ENCODE measurements at regions not wholly inside any gene's neighbourhood (a gene's known extent, or its start where the extent isn't known, plus 50 kb on each side); places are given as distances from the start of the nearest gene placed in this dataset.

GRCh38 chr1:106049595-106049994 is 1006.9 kb upstream of the PRMT6 start:
- Histone ChIP-seq H2AFZ (ENCODE audit: control insufficient read depth, low read depth, low read length) (no peak overlapping the region), H3K27me3 (replicated peaks in 1 of 2; ENCODE audit: control insufficient read depth in 2 of 2, insufficient read depth in 2 of 2, low read length in 1 of 2) (no peaks in the 10 kb centered on the region), H3K4me1 (ENCODE audit: control insufficient read depth, insufficient read depth, low read length) (no peaks in the 10 kb centered on the region), H3K79me2 (ENCODE audit: control insufficient read depth, insufficient read depth, low read length) (no peaks in the 10 kb centered on the region), H3K9ac (ENCODE audit: control insufficient read depth, insufficient read depth, low read length) (no peak overlapping the region), H3K4me3 (no peak overlapping the region), H4K20me1 (ENCODE audit: control insufficient read depth, insufficient read depth) (no peaks in the 10 kb centered on the region), H3K36me3 (ENCODE audit: control insufficient read depth in 2 of 2, insufficient read depth in 2 of 2, low read length in 1 of 2) (no peaks in the 10 kb centered on the region), H3K27ac (ENCODE audit: control insufficient read depth, insufficient read depth) (no peak overlapping the region), H3K9me3 (replicated peaks; ENCODE audit: control insufficient read depth, insufficient read depth, low read length) (no peaks in the 10 kb centered on the region), H3K4me2 (ENCODE audit: control insufficient read depth, insufficient read depth) (no peak overlapping the region)
- DNase-seq (ENCODE audit: low read depth, low spot score) (no peak), FAIRE-seq (no peak), ATAC-seq (no peak)
- POLR2A ChIA-PET, result no interaction called here
- no TSS peak for BruUV-seq (replicated peaks)
- SMC1A ChIA-PET (ENCODE audit: uncharacterized antibody, unreplicated experiment), result no interaction called here
- 5% methylated on average over 1 of the region's 1 CpG for WGBS (ENCODE audit: insufficient coverage, insufficient replicate concordance, low lambda C conversion rate, missing lambda C conversion rate)
- in situ Hi-C loops (cut with MboI) (no loop called here), intact Hi-C loops (cut with micrococcal nuclease; ENCODE audit: unreplicated experiment) (no loop called here)
- CTCF ChIA-PET, result no interaction called here
- RAD21 ChIA-PET (ENCODE audit: unreplicated experiment), result no interaction called here
- TF ChIP-seq ZBED1 (IDR thresholded peaks at IDR 0.05; ENCODE audit: borderline replicate concordance) (no peak), GATAD2B (conservative IDR thresholded peaks at IDR 0.05; ENCODE audit: low read depth) (no peak), BACH1 (IDR thresholded peaks at IDR 0.05; ENCODE audit: borderline replicate concordance) (no peak), CBX5 (IDR thresholded peaks at IDR 0.05; ENCODE audit: low read depth) (no peak), GABPA (IDR thresholded peaks at IDR 0.05; ENCODE audit: low read depth) (no peak)

- no peaks in the 10 kb centered on the region for H3K4me1 ChIP-seq (ENCODE audit: control insufficient read depth, insufficient read depth, low read length)
- FAIRE-seq, result no peak
- no peaks in the 10 kb centered on the region for H3K27me3 ChIP-seq (replicated peaks in 1 of 2; ENCODE audit: control insufficient read depth in 2 of 2, insufficient read depth in 2 of 2, low read length in 1 of 2)
- no peak for ATAC-seq
- no peak overlapping the region for H3K4me2 ChIP-seq (ENCODE audit: control insufficient read depth, insufficient read depth)
- ChIA-PET RAD21 (ENCODE audit: unreplicated experiment) (no interaction called here), CTCF (no interaction called here), SMC1A (ENCODE audit: uncharacterized antibody, unreplicated experiment) (no interaction called here), POLR2A (no interaction called here)
- BruUV-seq (replicated peaks), result no TSS peak
- H3K9ac ChIP-seq (ENCODE audit: control insufficient read depth, insufficient read depth, low read length), result no peak overlapping the region
- H3K79me2 ChIP-seq (ENCODE audit: control insufficient read depth, insufficient read depth, low read length), result no peaks in the 10 kb centered on the region
- H2AFZ ChIP-seq (ENCODE audit: control insufficient read depth, low read depth, low read length), result no peak overlapping the region
- 0% methylated on average over 1 of the region's 1 CpG for WGBS (ENCODE audit: insufficient coverage, insufficient replicate concordance, low lambda C conversion rate, missing lambda C conversion rate)
- H3K9me3 ChIP-seq (replicated peaks; ENCODE audit: control insufficient read depth, insufficient read depth, low read length), result no peaks in the 10 kb centered on the region
- H3K36me3 ChIP-seq (ENCODE audit: control insufficient read depth in 2 of 2, insufficient read depth in 2 of 2, low read length in 1 of 2), result no peaks in the 10 kb centered on the region
- no peak for DNase-seq (ENCODE audit: low read depth, low spot score)
- intact Hi-C loops (cut with micrococcal nuclease; ENCODE audit: unreplicated experiment), result no loop called here
- H4K20me1 ChIP-seq (ENCODE audit: control insufficient read depth, insufficient read depth), result no peaks in the 10 kb centered on the region
- in situ Hi-C loops (cut with MboI), result no loop called here
- H3K27ac ChIP-seq (ENCODE audit: control insufficient read depth, insufficient read depth), result no peak overlapping the region
- no peak overlapping the region for H3K4me3 ChIP-seq
- TF ChIP-seq E2F4 (IDR thresholded peaks at IDR 0.05; ENCODE audit: low read depth, low read length), result no peak
- TF ChIP-seq NKRF (conservative IDR thresholded peaks at IDR 0.05), result no peak
- no peak for TF ChIP-seq CUX1 (IDR thresholded peaks at IDR 0.05; ENCODE audit: insufficient replicate concordance, low read depth, low read length)
- no peak for TF ChIP-seq SMARCA5 (IDR thresholded peaks at IDR 0.05)
- no peak for TF ChIP-seq RUNX3 (IDR thresholded peaks at IDR 0.05; ENCODE audit: low read length)
These were observed 1000.6 kb upstream of the PRMT6 start for GRCh38 chr1:106055855-106056254.

All from GM12878 (cell line).